IPS DF 4.7 (cell line): ENCODE measurements at regions not wholly inside any gene's neighbourhood (a gene's known extent, or its start where the extent isn't known, plus 50 kb on each side); places are given as distances from the start of the nearest gene placed in this dataset.
"Not testable (repeated sequence)": the region's sequence is repeated elsewhere in the genome, so short reads cannot be mapped to it uniquely, and the experiment has no call there.

ENCODE experiments used
- DNase-seq: peaks from one replicate; pipeline ENCODE4 v3.0.0-alpha.2; 2013; ENCODE audit warnings: low spot score; ENCODE audit errors: extremely low read depth

- DNase-seq: no peak
Observed at GRCh38 chr14:106728611-106729010, 1202.2 kb downstream of the TMEM121 start.

DNA sequence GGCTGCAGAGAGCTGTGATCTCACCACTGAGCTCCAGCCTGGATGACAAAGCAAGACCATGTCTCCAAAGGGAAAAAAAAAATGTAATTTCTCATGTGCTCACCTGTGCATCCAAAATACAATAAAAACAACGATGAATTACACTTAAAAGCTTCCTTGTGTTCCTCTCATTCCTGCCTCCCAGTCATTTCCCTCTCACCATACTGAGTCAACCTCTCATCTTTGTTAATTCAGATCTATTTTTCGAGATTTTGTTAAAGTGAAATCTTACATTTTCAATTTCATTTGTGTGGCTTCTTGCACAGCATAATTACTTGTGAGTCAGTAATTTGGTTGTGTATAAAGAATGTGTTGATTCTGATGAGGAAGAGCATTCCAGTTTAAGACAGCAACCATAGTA is 1203.2 kb downstream of the TMEM121 start:
- no peak for DNase-seq

GRCh38 chr14:106733771-106734170 is 1207.4 kb downstream of the TMEM121 start:
- no peak for DNase-seq

DNA sequence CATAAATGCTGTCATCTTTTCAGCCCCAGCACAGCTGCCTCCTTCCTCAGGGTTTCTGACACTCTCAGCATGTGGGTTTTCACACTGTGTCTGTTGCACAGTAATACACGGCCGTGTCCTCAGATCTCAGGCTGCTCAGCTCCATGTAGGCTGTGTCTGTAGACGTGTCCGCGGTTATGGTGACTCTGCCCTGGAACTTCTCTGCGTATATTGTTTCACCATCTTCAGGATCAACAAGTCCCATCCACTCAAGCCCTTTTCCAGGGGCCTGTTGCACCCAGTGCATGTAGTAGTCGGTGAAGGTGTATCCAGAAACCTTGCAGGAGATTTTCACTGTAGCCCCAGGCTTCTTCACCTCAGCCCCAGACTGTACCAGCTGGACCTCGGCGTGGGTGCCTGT is 1210.6 kb downstream of the TMEM121 start:
- DNase-seq: no peak

DNA sequence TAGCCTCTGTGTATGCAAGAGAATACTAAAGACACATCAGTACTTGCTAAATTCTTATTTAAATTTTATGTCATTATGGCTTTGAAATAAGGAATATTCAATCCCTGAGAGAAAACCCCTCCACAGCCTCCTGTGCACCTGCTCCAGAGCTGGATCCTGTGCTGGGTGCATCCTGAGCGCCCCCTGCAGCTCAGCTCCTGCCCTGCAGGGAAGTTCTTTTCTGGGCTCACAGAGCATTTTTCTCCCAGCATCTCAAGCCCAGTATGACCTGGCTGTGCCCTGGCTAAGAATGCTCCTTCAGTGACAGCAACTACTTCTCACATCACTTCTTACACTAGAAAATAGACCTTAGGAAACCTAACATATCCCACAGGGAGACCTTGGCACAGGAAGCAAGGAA is 1211.7 kb downstream of the TMEM121 start:
- no peak for DNase-seq

- not testable (repeated sequence) for DNase-seq
Observed at GRCh38 chr14:106738598-106739258, 1212.3 kb downstream of the TMEM121 start.

DNA sequence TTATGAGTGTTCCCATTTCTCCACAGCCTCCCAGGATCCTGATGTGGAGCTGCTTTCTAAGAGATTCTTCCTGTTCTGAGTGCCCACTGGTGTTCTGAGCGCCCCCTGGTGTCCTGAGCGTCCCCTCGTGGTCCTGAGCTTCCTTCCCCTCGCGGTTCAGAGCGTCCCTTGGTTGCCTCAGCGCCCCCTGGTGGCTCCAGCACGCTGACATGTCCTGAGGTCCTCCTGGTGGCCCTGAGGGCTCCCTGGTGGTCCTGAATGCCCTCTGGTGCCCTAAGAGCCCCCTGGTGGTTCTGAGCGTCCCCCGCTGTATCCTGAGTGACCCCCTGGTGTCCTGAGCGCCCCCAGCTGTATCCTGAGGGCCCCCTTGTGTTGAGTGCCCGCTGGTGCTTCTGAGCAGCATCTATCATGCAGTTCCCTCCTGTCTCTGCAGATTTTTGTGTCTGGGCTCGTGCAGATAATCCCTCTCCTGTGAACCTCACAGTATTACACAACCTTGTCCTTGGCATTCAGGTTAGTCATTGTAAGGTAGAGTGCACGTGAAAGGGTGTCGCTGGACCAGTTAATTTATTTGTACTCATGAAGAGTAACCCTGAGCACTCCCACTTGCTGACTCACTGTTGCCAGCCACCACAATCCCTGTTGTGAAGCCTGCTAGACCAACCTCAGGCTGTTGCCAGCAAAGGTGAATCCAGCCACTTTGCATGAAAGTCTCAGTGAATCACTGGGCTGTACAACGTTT is 1214.9 kb downstream of the TMEM121 start:
- not testable (repeated sequence) for DNase-seq

GRCh38 chr14:106745016-106745767 is 1218.8 kb downstream of the TMEM121 start:
- not testable (repeated sequence) for DNase-seq

- DNase-seq: not testable (repeated sequence)
Observed at GRCh38 chr14:106750089-106750488, 1223.7 kb downstream of the TMEM121 start.

DNA sequence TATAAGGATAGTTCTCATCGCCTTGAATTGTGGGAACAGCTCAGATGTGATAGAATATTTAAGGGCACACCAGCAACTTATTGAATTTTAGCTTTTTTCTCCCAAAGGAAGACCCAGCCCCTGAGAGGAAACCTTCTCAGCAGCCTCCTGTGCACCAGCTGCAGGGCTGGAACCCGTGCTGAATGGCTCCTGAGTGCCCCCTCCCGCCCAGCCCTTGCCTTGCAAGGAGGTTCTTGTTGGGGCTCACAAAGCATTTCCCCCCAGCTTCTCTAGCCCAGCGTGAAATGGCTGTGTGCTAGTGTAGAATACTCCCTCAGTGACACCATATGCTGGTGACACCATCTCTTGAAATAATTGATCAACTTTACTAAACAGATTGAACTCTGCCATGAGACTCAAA is 1227.4 kb downstream of the TMEM121 start:
- DNase-seq: not testable (repeated sequence)

GRCh38 chr14:106757444-106757843 is 1231.1 kb downstream of the TMEM121 start:
- DNase-seq: not testable (repeated sequence)

GRCh38 chr14:106761886-106762816 is 1235.8 kb downstream of the TMEM121 start:
- not testable (repeated sequence) for DNase-seq

DNA sequence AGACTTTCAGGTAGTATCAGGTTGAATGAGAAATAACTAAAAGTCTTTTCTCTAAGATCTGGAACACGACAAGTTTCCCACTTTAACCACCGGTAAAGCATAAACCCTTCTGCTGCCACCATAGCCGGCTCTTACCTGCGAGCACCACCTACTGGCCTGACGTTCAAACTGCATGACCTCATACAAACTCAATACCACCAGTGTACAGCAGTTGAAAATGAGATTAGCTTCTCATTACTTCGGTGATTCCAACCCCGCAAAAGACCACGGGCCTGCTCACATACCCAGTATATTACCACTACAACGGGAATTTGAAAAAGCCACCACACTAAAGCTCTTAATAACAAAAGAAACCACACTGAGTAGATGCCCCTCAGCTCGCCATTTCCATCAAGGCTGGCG is 1238.6 kb downstream of the TMEM121 start:
- not testable (repeated sequence) for DNase-seq

- no peak for DNase-seq
Observed at GRCh38 chr14:106766145-106766544, 1239.8 kb downstream of the TMEM121 start.

- DNase-seq: not testable (repeated sequence)
Observed at GRCh38 chr14:106766551-106767277, 1240.3 kb downstream of the TMEM121 start.

- DNase-seq: not testable (repeated sequence)
Observed at GRCh38 chr14:106768230-106768629, 1241.8 kb downstream of the TMEM121 start.

- DNase-seq: not testable (repeated sequence)
Observed at GRCh38 chr14:106768972-106769700, 1242.8 kb downstream of the TMEM121 start.

DNA sequence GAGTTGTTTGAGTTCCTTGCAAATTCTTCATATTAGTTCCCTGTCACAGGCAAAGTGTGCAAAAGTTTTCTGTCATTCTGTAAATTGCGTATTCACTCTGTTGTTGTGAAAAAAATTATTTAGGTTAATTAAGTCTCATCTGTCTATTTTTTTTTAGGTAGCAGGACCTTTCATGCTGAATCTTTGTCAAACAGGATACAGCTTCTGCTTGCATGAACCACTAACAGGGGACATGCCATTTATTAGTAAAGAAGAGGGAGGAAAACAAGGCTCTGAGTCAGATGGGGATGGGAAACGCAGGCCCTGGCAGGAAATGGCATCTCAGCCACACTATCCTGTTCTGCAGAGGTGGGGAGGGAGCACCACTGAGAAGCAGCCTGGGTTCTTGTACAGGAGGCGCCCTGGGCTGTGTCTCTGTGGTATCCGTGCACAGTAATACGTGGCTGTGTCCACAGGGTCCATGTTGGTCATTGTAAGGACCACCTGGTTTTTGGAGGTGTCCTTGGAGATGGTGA is 1243.8 kb downstream of the TMEM121 start:
- DNase-seq: not testable (repeated sequence)

DNA sequence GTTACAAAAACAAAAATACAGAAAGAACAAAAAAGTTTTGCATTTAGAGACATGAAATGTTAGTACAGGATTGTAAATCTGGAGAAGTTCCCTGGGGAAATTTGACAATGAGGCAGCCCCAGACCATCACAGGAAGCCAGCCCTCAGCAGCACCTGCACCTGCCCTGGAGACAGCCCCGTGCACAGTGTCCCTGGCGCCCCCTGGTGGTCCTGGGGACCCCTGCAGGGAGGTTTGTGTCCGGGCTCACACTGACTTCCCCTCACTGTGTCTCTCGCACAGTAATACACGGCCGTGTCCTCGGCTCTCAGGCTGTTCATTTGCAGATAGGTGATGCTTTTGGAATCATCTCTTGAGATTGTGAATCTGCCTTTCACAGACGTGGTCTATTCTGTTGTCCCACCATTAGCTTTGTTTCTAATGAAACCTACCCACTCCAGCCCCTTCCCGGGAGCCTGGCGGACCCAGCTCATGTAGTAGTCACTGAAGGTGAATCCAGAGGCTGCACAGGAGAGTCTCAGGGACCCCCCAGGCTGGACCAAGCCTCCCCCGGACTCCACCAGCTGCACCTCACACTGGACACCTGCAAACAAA is 1248.6 kb downstream of the TMEM121 start:
- DNase-seq: not testable (repeated sequence)
